Peyer's patch (tissue), 4 donors: ENCODE measurements at regions not wholly inside any gene's neighbourhood (a gene's known extent, or its start where the extent isn't known, plus 50 kb on each side); places are given as distances from the start of the nearest gene placed in this dataset.

Experiments
- CTCF ChIP-seq, 6 experiments: fragments of 450-650 bp in 4 of 6; fragments of 200-600 bp in 2 of 6; sonication (generic) in 1 of 6; IDR thresholded peaks; one replicate each; pipeline ENCODE4 v1.5.1; 2017 to 2019; ENCODE audit warnings: antibody characterized with exemption in 6 of 6, mild to moderate bottlenecking in 3 of 6, moderate library complexity in 1 of 6
- POLR2A ChIP-seq, 2 donors: fragments of 450-650 bp; IDR thresholded peaks; one replicate each; pipeline ENCODE4 v1.5.1; 2017; ENCODE audit warnings: antibody characterized with exemption in 2 of 2, mild to moderate bottlenecking in 2 of 2, moderate library complexity in 2 of 2

- TF ChIP-seq CTCF (IDR thresholded peaks at IDR 0.05) (no peak), POLR2A (IDR thresholded peaks at IDR 0.05) (no peak)
Measured at GRCh38 chr7:46577394-46577793, 656.3 kb upstream of the IGFBP3 start.
